Small intestine (tissue), 7 donors: ENCODE measurements at regions not wholly inside any gene's neighbourhood (a gene's known extent, or its start where the extent isn't known, plus 50 kb on each side); places are given as distances from the start of the nearest gene placed in this dataset.

Experiments used
- DNase-seq, 2 donors: peaks; one replicate each; pipeline versions ENCODE4 v3.0.0 to v3.0.0-alpha.2; 2013
- FAIRE-seq: peaks from 2 replicates; lab custom pipeline; 2012; peaks lifted over from hg19 to GRCh38; lab: Jason Lieb, UNC
- H3K27ac ChIP-seq, 3 donors: one replicate each; pipeline ENCODE4 v1.5.1; 2013; ENCODE audit warnings: low read length in 2 of 3, mild to moderate bottlenecking in 2 of 3, control low read depth in 1 of 3, inconsistent platforms in 1 of 3, low read depth in 1 of 3, moderate library complexity in 1 of 3
- H3K27me3 ChIP-seq, 3 donors: one replicate each; pipeline ENCODE4 v1.6.1; 2013; ENCODE audit warnings: low read length in 3 of 3, inconsistent platforms in 1 of 3; ENCODE audit not compliant: control insufficient read depth in 3 of 3, insufficient read depth in 3 of 3
- H3K36me3 ChIP-seq, 3 donors: one replicate each; pipeline ENCODE4 v1.6.1; 2013; ENCODE audit warnings: low read length in 3 of 3, inconsistent platforms in 1 of 3, low read depth in 1 of 3, mild to moderate bottlenecking in 1 of 3, moderate library complexity in 1 of 3; ENCODE audit not compliant: control insufficient read depth in 3 of 3, insufficient read depth in 2 of 3
- H3K4me1 ChIP-seq, 3 donors: one replicate each; pipeline ENCODE4 v1.6.1; 2013; ENCODE audit warnings: low read length in 2 of 3, inconsistent platforms in 1 of 3, low read depth in 1 of 3, mild to moderate bottlenecking in 1 of 3, moderate library complexity in 1 of 3; ENCODE audit not compliant: control insufficient read depth in 3 of 3, insufficient read depth in 2 of 3
- H3K4me3 ChIP-seq, 3 donors: one replicate each; pipeline ENCODE4 v1.5.1; 2013; ENCODE audit warnings: low read length in 3 of 3, control low read depth in 1 of 3, inconsistent platforms in 1 of 3, low read depth in 1 of 3, mild to moderate bottlenecking in 1 of 3, moderate library complexity in 1 of 3
- H3K9me3 ChIP-seq, 2 donors: one replicate each; pipeline ENCODE4 v1.6.1; 2013; ENCODE audit warnings: low read depth in 1 of 2, low read length in 1 of 2; ENCODE audit not compliant: control insufficient read depth in 2 of 2, insufficient read depth in 1 of 2
- WGBS, 3 donors: extraction: QIAGEN DNeasy Blood & Tissue Kit; methylation state at CpG; one replicate each; pipeline ENCODE4 v1.1.7; 2013; 5-methylcytosine and 5-hydroxymethylcytosine counted together
- donor health status: healthy with polysubstance abuse.
- donor health status: control.
- donor health status: control.
- donor health status: Bipolar disorder and iron deficiency.
- donor health status: healthy.

DNA sequence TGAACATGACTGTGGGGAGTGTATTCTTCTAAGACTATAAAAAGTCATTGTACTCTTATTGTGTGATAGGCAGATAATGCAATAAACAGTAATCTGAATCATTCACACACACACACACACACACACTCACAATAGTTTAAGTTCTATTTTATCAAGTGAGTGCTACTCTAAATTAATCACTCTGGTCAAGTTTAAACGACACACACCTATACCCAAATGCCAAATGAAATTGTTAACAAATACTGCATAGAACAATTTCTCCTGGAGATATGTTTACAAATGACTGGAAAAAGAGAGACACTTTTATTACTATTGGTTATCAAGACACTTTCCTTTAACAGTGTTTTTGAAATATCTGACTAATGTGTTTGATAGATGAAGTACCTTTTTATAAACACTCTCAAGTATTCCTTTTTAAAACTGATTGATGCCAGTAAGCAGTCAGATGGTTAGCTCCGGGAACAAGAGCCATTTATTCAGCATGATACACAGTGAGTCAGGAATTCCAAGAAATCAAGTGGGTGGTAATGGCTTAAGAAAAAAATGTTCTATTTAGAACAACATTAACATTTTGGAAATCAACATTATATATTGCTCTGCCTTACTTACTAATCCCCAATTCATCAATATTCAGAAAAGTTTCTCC, 521.6 kb upstream of the ST8SIA4 start:
- H3K4me3 ChIP-seq: no peak overlapping the region
- 30 to 41% (median 39%) methylated on average over 2 of the region's 2 CpGs for WGBS, 3 donors
- DNase-seq (peak in 1 of 2 donors; percentile 4), FAIRE-seq (no peak)
- no peaks in the 10 kb centered on the region for H3K9me3 ChIP-seq
- no peak overlapping the region for H3K27ac ChIP-seq
- no peaks in the 10 kb centered on the region for H3K36me3 ChIP-seq
- H3K27me3 ChIP-seq: no peaks in the 10 kb centered on the region
- H3K4me1 ChIP-seq: no peaks in the 10 kb centered on the region

DNA sequence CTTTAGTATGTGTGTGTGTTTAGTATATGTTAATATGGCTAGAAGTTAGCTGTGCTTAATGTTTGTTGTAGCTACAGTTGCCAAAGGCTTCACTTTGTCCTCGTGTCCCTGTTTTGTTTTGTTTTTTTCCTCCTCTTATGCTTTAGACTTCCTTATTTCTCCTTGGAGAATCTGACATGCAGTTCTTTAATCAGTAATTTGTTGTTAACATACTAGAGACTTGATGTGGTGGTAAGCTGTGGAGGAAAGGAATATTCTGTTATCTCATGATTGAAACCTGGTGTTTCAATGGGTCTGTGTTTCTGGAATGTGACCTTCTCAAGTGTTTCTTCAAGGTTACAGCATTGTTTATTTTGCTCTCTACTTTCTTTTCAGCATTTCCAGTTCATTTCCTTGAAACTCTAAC, 515.6 kb upstream of the ST8SIA4 start:
- FAIRE-seq: no peak

DNA sequence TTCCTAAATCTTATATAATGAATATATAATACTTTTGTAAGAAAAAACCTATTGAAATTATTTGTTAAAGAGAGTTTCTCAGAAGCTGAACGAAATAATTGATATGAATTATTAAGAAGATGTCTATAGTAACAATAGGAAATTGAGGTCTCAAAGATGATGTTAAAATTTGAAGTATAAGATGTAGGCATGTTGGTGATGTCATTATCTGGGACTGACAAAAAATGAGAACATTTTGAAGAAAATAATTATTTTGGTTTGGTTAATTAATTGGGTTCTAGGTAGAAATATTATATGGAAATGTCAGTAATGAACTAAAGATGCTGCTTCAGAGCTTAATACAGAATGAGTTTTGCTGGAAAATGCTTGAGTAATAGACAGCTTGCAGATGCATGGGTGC, 501.4 kb upstream of the ST8SIA4 start:
- no peak overlapping the region for H3K27ac ChIP-seq
- H3K36me3 ChIP-seq: no peaks in the 10 kb centered on the region
- 40 to 71% (median 42%) methylated on average over 1 of the region's 1 CpG for WGBS, 3 donors
- H3K27me3 ChIP-seq: no peaks in the 10 kb centered on the region
- DNase-seq: no peak
- peak; percentile 5 for FAIRE-seq
- H3K4me1 ChIP-seq: no peaks in the 10 kb centered on the region
- no peaks in the 10 kb centered on the region for H3K9me3 ChIP-seq
- H3K4me3 ChIP-seq: no peak overlapping the region

More for the DNA sequence above, 515.6 kb upstream of the ST8SIA4 start:
- peak in 1 of 2 donors; percentile 10 for DNase-seq
- 3 to 13% (median 10%) methylated on average over 1 of the region's 1 CpG for WGBS, 3 donors
- no peaks in the 10 kb centered on the region for H3K9me3 ChIP-seq
- H3K4me3 ChIP-seq: no peak overlapping the region
- no peak overlapping the region for H3K27ac ChIP-seq
- H3K4me1 ChIP-seq: no peaks in the 10 kb centered on the region
- no peaks in the 10 kb centered on the region for H3K36me3 ChIP-seq
- no peaks in the 10 kb centered on the region for H3K27me3 ChIP-seq

DNA sequence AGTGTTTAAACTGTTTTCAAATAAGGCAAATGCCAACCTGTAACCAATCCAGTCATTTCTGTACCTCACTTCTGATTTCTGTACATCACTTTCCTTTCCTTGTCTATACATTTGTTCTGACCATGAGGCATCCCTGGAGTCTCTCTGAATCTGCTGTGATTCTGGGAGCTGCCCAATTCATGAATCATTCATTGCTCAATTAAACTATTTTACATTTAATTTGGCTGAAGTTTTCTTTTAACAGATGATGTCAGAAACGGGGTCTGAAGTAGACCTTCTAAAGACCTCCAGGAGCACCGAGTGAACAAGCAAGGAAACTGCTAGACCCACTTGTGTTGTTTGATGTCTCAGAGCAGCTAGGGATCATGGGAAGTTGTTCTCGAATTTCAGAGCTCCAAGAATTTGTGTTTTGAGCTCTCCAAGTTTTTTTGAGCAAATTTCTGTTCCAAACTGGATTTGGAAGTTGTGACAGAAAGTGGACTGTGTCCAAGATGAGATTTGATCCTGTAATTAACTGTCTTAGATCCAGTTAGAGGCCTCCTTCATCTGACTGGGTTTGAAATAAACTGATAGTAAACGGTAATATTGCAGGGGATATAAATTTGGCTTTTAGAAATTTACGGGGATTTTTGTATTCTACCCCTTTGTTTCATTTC, 490.8 kb upstream of the ST8SIA4 start:
- Histone ChIP-seq H3K4me1 (no peaks in the 10 kb centered on the region), H3K27me3 (no peaks in the 10 kb centered on the region), H3K36me3 (no peaks in the 10 kb centered on the region), H3K4me3 (no peak overlapping the region), H3K27ac (no peak overlapping the region), H3K9me3 (no peaks in the 10 kb centered on the region)
- FAIRE-seq (no peak), DNase-seq (no peak)
- 64 to 65% (median 64%) methylated on average over 5 of the region's 5 CpGs for WGBS, 3 donors

DNA sequence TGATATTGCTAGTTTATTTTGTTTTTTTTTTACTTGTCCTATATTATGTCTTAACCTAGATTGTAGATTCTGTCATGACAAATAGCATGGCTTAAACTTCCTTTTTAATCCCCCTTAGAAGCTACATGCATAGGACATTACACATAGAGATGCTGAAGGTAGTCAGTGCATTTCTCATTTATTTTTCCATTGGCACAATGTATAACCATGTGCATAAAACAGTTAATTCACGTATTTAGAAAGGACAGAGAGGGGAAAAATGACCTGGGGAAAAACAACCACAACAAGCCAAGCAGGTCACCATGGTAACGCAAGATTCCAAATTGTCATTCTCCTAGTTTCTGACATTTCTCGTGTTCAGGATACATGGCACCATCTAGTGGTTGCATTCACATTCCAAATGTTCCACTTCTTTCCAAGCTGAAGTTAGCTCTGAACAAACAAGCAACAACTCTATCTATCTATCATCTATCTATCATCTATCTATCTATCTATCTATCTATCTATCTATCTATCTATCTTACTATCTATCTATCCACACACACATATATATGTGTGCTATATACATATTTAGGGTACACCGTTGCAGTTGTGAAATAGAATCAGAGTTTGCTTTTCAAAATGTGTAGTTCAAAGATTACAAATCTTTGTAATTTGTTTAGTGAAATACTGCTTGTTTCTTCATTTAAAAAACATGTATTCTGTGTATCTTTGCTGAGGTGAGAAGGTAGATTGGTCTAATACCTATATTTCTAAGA, 487.2 kb upstream of the ST8SIA4 start:
- FAIRE-seq (no peak), DNase-seq (peak; percentile 17 to 43)
- Histone ChIP-seq H3K27ac (no peak overlapping the region), H3K4me1 (no peaks in the 10 kb centered on the region), H3K4me3 (no peak overlapping the region), H3K36me3 (no peaks in the 10 kb centered on the region), H3K27me3 (no peaks in the 10 kb centered on the region), H3K9me3 (no peaks in the 10 kb centered on the region)
- WGBS, 3 donors: 14 to 22% (median 15%) methylated on average over 4 of the region's 4 CpGs

DNA sequence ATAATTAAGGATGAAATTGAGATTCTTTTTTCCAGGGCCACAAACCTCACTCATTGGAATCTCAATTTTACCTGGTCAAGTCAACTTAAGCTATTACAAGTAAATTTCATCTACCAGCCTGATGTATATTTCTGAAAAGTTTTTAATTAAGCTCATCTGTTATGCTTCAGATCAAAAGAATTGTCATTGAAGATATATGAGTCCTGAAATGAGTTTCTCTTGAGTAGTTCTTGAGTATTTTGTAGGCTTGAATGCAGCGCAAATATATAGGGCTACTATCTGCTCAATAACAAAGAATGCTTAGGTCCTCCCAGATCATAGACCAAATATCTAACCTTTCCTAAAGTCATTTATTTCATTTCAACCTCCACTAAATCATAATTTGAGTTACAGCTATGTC, 482.2 kb upstream of the ST8SIA4 start:
- Histone ChIP-seq H3K36me3 (no peaks in the 10 kb centered on the region), H3K4me1 (no peaks in the 10 kb centered on the region), H3K4me3 (no peak overlapping the region), H3K27ac (no peak overlapping the region), H3K27me3 (no peaks in the 10 kb centered on the region), H3K9me3 (no peaks in the 10 kb centered on the region)
- WGBS, 3 donors: 97 to 100% (median 98%) methylated on average over 1 of the region's 1 CpG
- no peak for DNase-seq
- FAIRE-seq: no peak

DNA sequence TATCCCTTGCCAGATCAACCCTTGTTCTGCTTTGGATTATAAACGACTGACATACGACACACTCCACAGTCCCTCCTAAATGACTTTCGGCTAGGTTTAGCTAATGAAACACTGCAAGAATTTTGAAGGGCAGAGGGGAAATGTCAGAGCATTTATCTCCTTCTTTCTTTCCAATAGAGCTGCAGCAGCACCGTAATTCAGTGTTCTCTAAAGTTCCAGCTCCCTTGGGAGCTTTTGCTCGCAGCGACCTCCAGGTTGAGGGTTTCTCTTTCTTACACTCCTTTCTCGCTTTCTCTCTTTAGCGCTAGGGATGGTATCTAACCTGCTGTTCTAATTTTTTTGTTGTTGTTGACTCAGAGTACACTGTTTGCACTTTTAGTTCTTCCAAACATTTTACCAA, 467.1 kb upstream of the ST8SIA4 start:
- no peak for FAIRE-seq
- Histone ChIP-seq H3K27ac (no peak overlapping the region), H3K4me1 (no peaks in the 10 kb centered on the region), H3K36me3 (no peaks in the 10 kb centered on the region), H3K27me3 (no peaks in the 10 kb centered on the region), H3K4me3 (no peak overlapping the region), H3K9me3 (no peaks in the 10 kb centered on the region)
- WGBS, 3 donors: 55 to 65% (median 59%) methylated on average over 8 of the region's 8 CpGs
- DNase-seq: no peak

DNA sequence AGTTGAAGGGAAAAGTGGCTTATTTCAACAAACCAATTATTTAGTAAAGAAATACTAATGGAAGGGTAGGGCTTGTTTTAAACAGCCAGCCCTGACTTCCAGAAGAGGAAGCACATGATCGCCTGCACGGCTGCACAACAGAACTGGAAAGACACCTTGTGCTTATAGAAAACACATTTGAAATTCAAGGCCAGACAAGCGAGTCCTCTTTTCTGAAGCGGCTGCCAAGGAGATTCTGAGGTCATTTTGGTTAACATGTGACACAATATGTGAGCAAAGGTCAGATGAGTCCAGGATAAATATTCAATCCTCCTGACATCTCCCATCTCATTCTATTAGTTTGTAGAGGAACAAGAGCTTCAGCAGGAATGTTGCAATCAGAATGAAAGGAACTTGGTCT, 461.4 kb upstream of the ST8SIA4 start:
- no peak for FAIRE-seq

More for the DNA sequence above, 461.4 kb upstream of the ST8SIA4 start:
- Histone ChIP-seq H3K4me3 (no peak overlapping the region), H3K27me3 (no peaks in the 10 kb centered on the region), H3K36me3 (no peaks in the 10 kb centered on the region), H3K9me3 (no peaks in the 10 kb centered on the region), H3K27ac (no peak overlapping the region), H3K4me1 (no peaks in the 10 kb centered on the region)
- DNase-seq: peak in 1 of 2 donors; percentile 1
- WGBS, 3 donors: 33 to 39% (median 36%) methylated on average over 4 of the region's 4 CpGs
